KMS-11 (cell line): ENCODE measurements at regions not wholly inside any gene's neighbourhood (a gene's known extent, or its start where the extent isn't known, plus 50 kb on each side); places are given as distances from the start of the nearest gene placed in this dataset.

Experiments
- H2AFZ ChIP-seq: fragments of 200-600 bp; sonication (generic); 2 replicates; pipeline ENCODE4 v1.6.1; 2016; ENCODE audit warnings: antibody characterized with exemption, mixed run types, low read depth
- H3K27ac ChIP-seq: fragments of 200-600 bp; sonication (generic); 2 replicates; pipeline ENCODE4 v1.6.1; 2016; ENCODE audit warnings: mild to moderate bottlenecking, mixed run types
- H3K27me3 ChIP-seq: fragments of 200-600 bp; sonication (generic); 2 replicates; pipeline ENCODE4 v1.6.1; 2017; ENCODE audit warnings: mild to moderate bottlenecking, low read depth, mixed run types, moderate library complexity; ENCODE audit not compliant: insufficient read depth
- H3K36me3 ChIP-seq: fragments of 200-600 bp; sonication (generic); 2 replicates; pipeline ENCODE4 v1.6.1; 2017; ENCODE audit warnings: mild to moderate bottlenecking, mixed run types; ENCODE audit not compliant: insufficient read depth
- H3K4me1 ChIP-seq: fragments of 200-600 bp; sonication (generic); 2 replicates; pipeline ENCODE4 v1.6.1; 2016; ENCODE audit warnings: mild to moderate bottlenecking, low read depth, mixed run types; ENCODE audit not compliant: poor library complexity, severe bottlenecking
- H3K4me2 ChIP-seq: fragments of 200-600 bp; sonication (generic); 2 replicates; pipeline ENCODE4 v1.7.0; 2016; ENCODE audit warnings: mild to moderate bottlenecking, mixed run types
- H3K4me3 ChIP-seq: fragments of 200-600 bp; sonication (generic); IDR thresholded peaks from 2 replicates; pipeline ENCODE4 v1.6.1; 2017; ENCODE audit warnings: low read depth, low read length, mixed read lengths; ENCODE audit not compliant: insufficient read depth
- H3K79me2 ChIP-seq: fragments of 200-600 bp; sonication (generic); 2 replicates; pipeline ENCODE4 v1.6.1; 2016; ENCODE audit warnings: low read depth, mixed run types; ENCODE audit not compliant: insufficient read depth
- H3K9ac ChIP-seq: fragments of 200-600 bp; sonication (generic); 2 replicates; pipeline ENCODE4 v1.6.1; 2016; ENCODE audit warnings: mild to moderate bottlenecking, mixed run types
- H4K20me1 ChIP-seq: fragments of 200-600 bp; sonication (generic); 2 replicates; pipeline ENCODE4 v1.6.1; 2016; ENCODE audit warnings: mild to moderate bottlenecking, mixed run types; ENCODE audit not compliant: insufficient read depth
- TF ChIP-seq, protein P1 (sequence below): fragments of 200-600 bp; sonication (generic); conservative IDR thresholded peaks from 2 replicates; pipeline ENCODE4 v1.6.1; 2017; ENCODE audit warnings: low read depth, mild to moderate bottlenecking, antibody characterized with exemption, low read length, moderate library complexity, mixed read lengths

DNA sequence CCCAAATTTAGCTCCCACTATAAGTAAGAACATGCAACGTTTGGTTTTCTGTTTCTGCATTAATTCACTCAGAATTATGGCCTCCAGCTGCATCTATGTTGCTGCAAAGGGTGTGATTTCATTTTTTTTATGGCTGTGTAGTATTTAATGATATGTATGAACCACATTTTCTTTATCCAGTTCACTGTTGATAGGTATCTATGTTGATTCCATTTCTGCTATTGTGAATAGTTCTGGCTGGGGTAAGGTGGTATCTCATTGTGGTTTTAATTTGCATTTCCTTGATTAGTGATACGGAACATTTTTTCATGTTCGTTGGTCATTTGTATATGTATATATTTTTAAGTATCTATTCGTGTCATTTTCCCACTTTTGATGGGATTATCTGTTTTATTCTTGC lies 674.3 kb downstream of the NUP35 start:
- H3K36me3 ChIP-seq, result no peaks in the 10 kb centered on the region

DNA sequence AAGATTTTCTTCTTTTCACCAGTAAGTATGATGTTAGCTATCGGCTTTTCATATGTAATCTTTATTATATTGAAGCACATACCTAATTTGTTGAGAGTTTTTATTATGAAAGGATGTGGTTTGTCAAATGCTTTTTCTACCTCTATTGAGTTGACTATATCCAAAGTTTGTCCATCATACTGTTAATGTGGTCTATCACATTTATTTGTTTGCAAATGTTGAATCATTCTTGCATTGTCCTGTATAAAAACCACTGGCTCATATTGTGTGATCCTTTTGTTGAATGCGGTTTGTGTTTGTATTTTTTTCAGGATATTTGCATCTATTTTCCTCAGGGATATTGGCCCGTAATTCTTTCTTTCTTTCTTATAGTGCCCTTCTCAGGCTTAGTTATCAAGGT lies 675.5 kb downstream of the NUP35 start:
- H3K27ac ChIP-seq, result no peak overlapping the region
- no peaks in the 10 kb centered on the region for H3K79me2 ChIP-seq
- TF ChIP-seq, protein P1, sequence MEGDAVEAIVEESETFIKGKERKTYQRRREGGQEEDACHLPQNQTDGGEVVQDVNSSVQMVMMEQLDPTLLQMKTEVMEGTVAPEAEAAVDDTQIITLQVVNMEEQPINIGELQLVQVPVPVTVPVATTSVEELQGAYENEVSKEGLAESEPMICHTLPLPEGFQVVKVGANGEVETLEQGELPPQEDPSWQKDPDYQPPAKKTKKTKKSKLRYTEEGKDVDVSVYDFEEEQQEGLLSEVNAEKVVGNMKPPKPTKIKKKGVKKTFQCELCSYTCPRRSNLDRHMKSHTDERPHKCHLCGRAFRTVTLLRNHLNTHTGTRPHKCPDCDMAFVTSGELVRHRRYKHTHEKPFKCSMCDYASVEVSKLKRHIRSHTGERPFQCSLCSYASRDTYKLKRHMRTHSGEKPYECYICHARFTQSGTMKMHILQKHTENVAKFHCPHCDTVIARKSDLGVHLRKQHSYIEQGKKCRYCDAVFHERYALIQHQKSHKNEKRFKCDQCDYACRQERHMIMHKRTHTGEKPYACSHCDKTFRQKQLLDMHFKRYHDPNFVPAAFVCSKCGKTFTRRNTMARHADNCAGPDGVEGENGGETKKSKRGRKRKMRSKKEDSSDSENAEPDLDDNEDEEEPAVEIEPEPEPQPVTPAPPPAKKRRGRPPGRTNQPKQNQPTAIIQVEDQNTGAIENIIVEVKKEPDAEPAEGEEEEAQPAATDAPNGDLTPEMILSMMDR, result no peak
- no peaks in the 10 kb centered on the region for H3K36me3 ChIP-seq
- H3K9ac ChIP-seq, result no peak overlapping the region
- H2AFZ ChIP-seq, result no peak overlapping the region
- no peaks in the 10 kb centered on the region for H3K27me3 ChIP-seq
- no peaks in the 10 kb centered on the region for H4K20me1 ChIP-seq
- H3K4me3 ChIP-seq, result no peak overlapping the region
- no peaks in the 10 kb centered on the region for H3K4me1 ChIP-seq
- H3K4me2 ChIP-seq, result no peak overlapping the region

More for the DNA sequence above, 674.3 kb downstream of the NUP35 start:
- no peak overlapping the region for H3K27ac ChIP-seq
- no peaks in the 10 kb centered on the region for H3K4me1 ChIP-seq
- H3K9ac ChIP-seq, result no peak overlapping the region
- TF ChIP-seq, protein P1, result no peak
- no peak overlapping the region for H3K4me3 ChIP-seq
- H4K20me1 ChIP-seq, result no peaks in the 10 kb centered on the region
- H3K27me3 ChIP-seq, result no peaks in the 10 kb centered on the region
- H3K4me2 ChIP-seq, result no peak overlapping the region
- H2AFZ ChIP-seq, result no peak overlapping the region
- H3K79me2 ChIP-seq, result no peaks in the 10 kb centered on the region

DNA sequence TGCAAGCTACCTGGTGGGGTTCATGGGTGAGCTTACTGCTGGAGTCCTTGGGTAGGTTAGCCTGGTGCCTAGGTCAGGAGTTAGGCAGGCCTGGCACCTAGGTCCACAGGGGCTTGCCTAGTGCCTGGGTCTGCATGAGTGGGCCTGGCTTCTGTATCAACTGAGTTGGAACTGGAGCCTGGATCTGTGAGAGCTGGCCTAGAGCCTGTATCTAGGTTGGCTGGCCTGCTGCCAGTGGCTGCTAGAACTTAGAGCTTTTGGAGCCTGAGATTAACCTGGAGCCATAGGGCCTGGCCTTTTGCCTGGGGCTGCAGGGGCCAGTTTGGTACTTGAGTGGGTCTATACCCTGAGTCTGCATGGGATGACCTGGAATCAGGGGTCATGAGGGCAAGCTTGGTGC lies 679.4 kb downstream of the NUP35 start:
- Histone ChIP-seq H3K79me2 (no peaks in the 10 kb centered on the region), H3K4me2 (no peak overlapping the region), H3K36me3 (no peaks in the 10 kb centered on the region), H3K27ac (no peak overlapping the region), H3K4me1 (no peaks in the 10 kb centered on the region), H3K27me3 (no peaks in the 10 kb centered on the region), H2AFZ (no peak overlapping the region), H3K4me3 (no peak overlapping the region), H3K9ac (no peak overlapping the region), H4K20me1 (no peaks in the 10 kb centered on the region)
- TF ChIP-seq, protein P1, result no peak

DNA sequence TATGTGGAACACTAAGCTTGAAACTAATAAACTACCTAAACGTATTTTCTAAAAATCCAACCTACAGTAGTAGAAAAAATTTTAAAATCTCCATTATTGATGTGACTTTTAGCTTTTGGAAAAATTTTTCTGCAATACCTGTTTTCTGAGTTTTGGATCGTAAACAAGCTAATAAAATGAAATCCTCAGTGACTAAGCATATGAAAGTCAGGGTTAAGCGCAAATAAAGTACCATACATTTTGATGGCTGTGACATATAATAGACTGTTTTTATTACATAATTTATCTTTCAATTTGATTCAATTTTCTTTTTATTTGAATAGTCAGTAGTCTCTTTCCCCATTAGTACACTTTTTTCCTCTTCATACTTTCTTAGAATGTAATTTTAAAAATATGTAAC lies 683.6 kb downstream of the NUP35 start:
- Histone ChIP-seq H3K4me1 (no peaks in the 10 kb centered on the region), H4K20me1 (no peaks in the 10 kb centered on the region), H3K79me2 (no peaks in the 10 kb centered on the region), H3K9ac (no peak overlapping the region), H3K4me2 (no peak overlapping the region), H2AFZ (no peak overlapping the region), H3K27ac (no peak overlapping the region), H3K36me3 (no peaks in the 10 kb centered on the region), H3K4me3 (no peak overlapping the region), H3K27me3 (no peaks in the 10 kb centered on the region)
- TF ChIP-seq, protein P1, result no peak
